B cell (primary cell): ENCODE measurements at regions not wholly inside any gene's neighbourhood (a gene's known extent, or its start where the extent isn't known, plus 50 kb on each side); places are given as distances from the start of the nearest gene placed in this dataset.

Experiments used
- ATAC-seq: fragments of 200-7000 bp; cut with Tn5 transposase; one replicate; pipeline ENCODE4 v1.10.0; 2021; ENCODE audit warnings: low read depth, mild to moderate bottlenecking, moderate number of reproducible peaks, moderate library complexity
- CTCF ChIA-PET: fragments of 350-600 bp; sonication (Branson Sonifier 250); formaldehyde crosslinking; loops from one replicate; lab custom pipeline; 2021; ENCODE audit warnings: antibody characterized with exemption, inconsistent platforms; lab: Charles Lee
- POLR2A ChIA-PET: fragments of 350-600 bp; sonication (Branson Sonifier 250); formaldehyde crosslinking; loops from one replicate; lab custom pipeline; 2021; ENCODE audit warnings: antibody characterized with exemption; lab: Charles Lee
- DNase-seq: peaks from one replicate; pipeline ENCODE4 v3.0.0; 2013
- H2AFZ ChIP-seq: 2 replicates; pipeline ENCODE4 v1.6.1; 2012; ENCODE audit warnings: mild to moderate bottlenecking, low read depth, low read length; ENCODE audit not compliant: insufficient read depth, poor library complexity, severe bottlenecking
- H3K27ac ChIP-seq, 2 donors: 1 replicate in 1 of 2; 2 replicates in 1 of 2; pipeline ENCODE4 v1.5.1; 2012 to 2013; ENCODE audit warnings: low read length in 2 of 2, mild to moderate bottlenecking in 2 of 2, moderate library complexity in 1 of 2
- H3K27me3 ChIP-seq, 4 experiments: fragments of 200-600 bp in 1 of 4; sonication (generic) in 1 of 4; replicated peaks in 1 of 4; 1 replicate in 2 of 4; 2 replicates in 2 of 4; pipeline versions ENCODE4 v1.6.1 to v1.7.0; 2013 to 2016; ENCODE audit warnings: low read length in 3 of 4, mild to moderate bottlenecking in 2 of 4, mixed read lengths in 1 of 4, moderate library complexity in 1 of 4; ENCODE audit not compliant: insufficient read depth in 4 of 4, control insufficient read depth in 3 of 4; ENCODE audit errors: control extremely low read depth in 1 of 4
- H3K36me3 ChIP-seq, 2 experiments: replicated peaks in 1 of 2; 1 replicate in 1 of 2; 2 replicates in 1 of 2; pipeline versions ENCODE4 v1.6.1 to v1.7.1; 2013; ENCODE audit warnings: low read length in 1 of 2; ENCODE audit not compliant: insufficient read depth in 2 of 2, control insufficient read depth in 1 of 2; ENCODE audit errors: control extremely low read depth in 1 of 2, extremely low read depth in 1 of 2
- H3K4me1 ChIP-seq, 2 donors: fragments of 200-600 bp in 1 of 2; sonication (generic) in 1 of 2; 1 replicate in 1 of 2; 2 replicates in 1 of 2; pipeline versions ENCODE4 v1.5.1 to v1.6.1; 2013 to 2017; ENCODE audit warnings: low read length in 2 of 2; ENCODE audit not compliant: control insufficient read depth in 2 of 2, insufficient read depth in 2 of 2
- H3K4me2 ChIP-seq: replicated peaks from 2 replicates; pipeline ENCODE3; 2012; ENCODE audit warnings: mild to moderate bottlenecking, low read depth, low read length; ENCODE audit not compliant: poor library complexity, severe bottlenecking
- H3K4me3 ChIP-seq, 5 experiments: fragments of 200-600 bp in 1 of 5; sonication (generic) in 1 of 5; 1 replicate in 3 of 5; 2 replicates in 2 of 5; pipeline versions ENCODE4 v1.5.1 to v1.7.0; 2011 to 2016; ENCODE audit warnings: low read length in 4 of 5, mild to moderate bottlenecking in 4 of 5, low read depth in 2 of 5, control low read depth in 1 of 5, moderate library complexity in 1 of 5; ENCODE audit not compliant: insufficient read depth in 1 of 5; ENCODE audit errors: control extremely low read depth in 1 of 5, extremely low read depth in 1 of 5
- H3K79me2 ChIP-seq: fragments of 200-600 bp; sonication (generic); one replicate; pipeline ENCODE4 v1.6.0; 2016; ENCODE audit warnings: low read length; ENCODE audit not compliant: control insufficient read depth, insufficient read depth
- H3K9ac ChIP-seq: fragments of 200-600 bp; sonication (generic); 2 replicates; pipeline ENCODE4 v1.6.1; 2017; ENCODE audit warnings: mild to moderate bottlenecking, low read length, moderate library complexity
- H3K9me3 ChIP-seq, 3 donors: one replicate each; pipeline versions ENCODE4 v1.6.1 to v1.7.1; 2013; ENCODE audit warnings: low read length in 2 of 3; ENCODE audit not compliant: control insufficient read depth in 2 of 3, insufficient read depth in 1 of 3; ENCODE audit errors: control extremely low read depth in 1 of 3
- H4K20me1 ChIP-seq: 2 replicates; pipeline ENCODE4 v1.6.0; 2012; ENCODE audit warnings: mild to moderate bottlenecking, low read length; ENCODE audit not compliant: insufficient read depth, control insufficient read depth, poor library complexity, severe bottlenecking
- H3K27ac Mint-ChIP-seq: one replicate; pipeline ENCODE4 v1.8.0; 2021; ENCODE audit warnings: mixed read lengths
- H3K27me3 Mint-ChIP-seq: one replicate; pipeline ENCODE4 v1.8.0; 2021; ENCODE audit warnings: mixed read lengths
- H3K4me1 Mint-ChIP-seq: one replicate; pipeline ENCODE4 v1.8.0; 2021; ENCODE audit warnings: mixed read lengths
- H3K4me3 Mint-ChIP-seq: one replicate; pipeline ENCODE4 v1.8.0; 2021; ENCODE audit warnings: mixed read lengths
- H3K9me3 Mint-ChIP-seq: one replicate; pipeline ENCODE4 v1.8.0; 2022; ENCODE audit warnings: mixed read lengths; ENCODE audit not compliant: insufficient read depth
- EZH2 ChIP-seq: IDR thresholded peaks from 2 replicates; pipeline ENCODE4 v1.6.1; 2012; ENCODE audit warnings: borderline replicate concordance, low read depth, mild to moderate bottlenecking, moderate library complexity, low read length; ENCODE audit not compliant: insufficient read depth, poor library complexity, severe bottlenecking
- WGBS: methylation state at CpG from one replicate; pipeline ENCODE4 v1.1.5; 2013; ENCODE audit warnings: missing lambda C conversion rate; ENCODE audit not compliant: insufficient coverage; 5-methylcytosine and 5-hydroxymethylcytosine counted together
- intact Hi-C: fragments of 100-400 bp; cut with micrococcal nuclease; formaldehyde crosslinking; loops from one replicate; pipeline ENCODE4 v1.10.0; 2022
- TF ChIP-seq, protein P1 (sequence below): fragments of 200-600 bp; IDR thresholded peaks from one replicate; pipeline ENCODE4 v1.8.0; 2022; ENCODE audit warnings: antibody characterized with exemption, mild to moderate bottlenecking

- no peak overlapping the region for H3K4me2 ChIP-seq
- no peak for DNase-seq
- peaks cover 0 to 5% (median 0%) of the 10 kb centered on the region in 3 donors for H3K9me3 ChIP-seq
- CTCF ChIA-PET, result no interaction called here
- H4K20me1 ChIP-seq, result no peaks in the 10 kb centered on the region
- H3K27me3 ChIP-seq, result peaks cover 0 to 2% (median 0%) of the 10 kb centered on the region in 4 experiments
- TF ChIP-seq, protein P1, sequence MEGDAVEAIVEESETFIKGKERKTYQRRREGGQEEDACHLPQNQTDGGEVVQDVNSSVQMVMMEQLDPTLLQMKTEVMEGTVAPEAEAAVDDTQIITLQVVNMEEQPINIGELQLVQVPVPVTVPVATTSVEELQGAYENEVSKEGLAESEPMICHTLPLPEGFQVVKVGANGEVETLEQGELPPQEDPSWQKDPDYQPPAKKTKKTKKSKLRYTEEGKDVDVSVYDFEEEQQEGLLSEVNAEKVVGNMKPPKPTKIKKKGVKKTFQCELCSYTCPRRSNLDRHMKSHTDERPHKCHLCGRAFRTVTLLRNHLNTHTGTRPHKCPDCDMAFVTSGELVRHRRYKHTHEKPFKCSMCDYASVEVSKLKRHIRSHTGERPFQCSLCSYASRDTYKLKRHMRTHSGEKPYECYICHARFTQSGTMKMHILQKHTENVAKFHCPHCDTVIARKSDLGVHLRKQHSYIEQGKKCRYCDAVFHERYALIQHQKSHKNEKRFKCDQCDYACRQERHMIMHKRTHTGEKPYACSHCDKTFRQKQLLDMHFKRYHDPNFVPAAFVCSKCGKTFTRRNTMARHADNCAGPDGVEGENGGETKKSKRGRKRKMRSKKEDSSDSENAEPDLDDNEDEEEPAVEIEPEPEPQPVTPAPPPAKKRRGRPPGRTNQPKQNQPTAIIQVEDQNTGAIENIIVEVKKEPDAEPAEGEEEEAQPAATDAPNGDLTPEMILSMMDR, result no peak
- TF ChIP-seq EZH2, result no peak
- no peaks in the 10 kb centered on the region for H3K4me1 Mint-ChIP-seq
- no peak overlapping the region for H2AFZ ChIP-seq
- ATAC-seq, result no peak
- H3K4me3 Mint-ChIP-seq, result no peak overlapping the region
- no peak overlapping the region for H3K9ac ChIP-seq
- no peak overlapping the region for H3K4me3 ChIP-seq
- no peak overlapping the region for H3K27ac Mint-ChIP-seq
- POLR2A ChIA-PET, result no interaction called here
- H3K79me2 ChIP-seq, result no peaks in the 10 kb centered on the region
- no peaks in the 10 kb centered on the region for H3K9me3 Mint-ChIP-seq
- H3K27ac ChIP-seq, result no peak overlapping the region
- H3K4me1 ChIP-seq, result no peaks in the 10 kb centered on the region
- intact Hi-C loops, result no loop called here
- no peaks in the 10 kb centered on the region for H3K27me3 Mint-ChIP-seq
- WGBS, result no CpG with 5 or more reads among the region's 2 CpGs
- H3K36me3 ChIP-seq, result no peaks in the 10 kb centered on the region
Measured at GRCh38 chr3:135865553-135865952, 100.0 kb upstream of the PPP2R3A start.

GRCh38 chr3:135867911-135868310 is 97.6 kb upstream of the PPP2R3A start:
- Mint-ChIP-seq H3K27me3 (peaks cover 3% of the 10 kb centered on the region), H3K27ac (no peak overlapping the region), H3K4me1 (no peaks in the 10 kb centered on the region), H3K4me3 (no peak overlapping the region), H3K9me3 (no peaks in the 10 kb centered on the region)
- H3K9ac ChIP-seq, result no peak overlapping the region
- H3K4me3 ChIP-seq, result no peak overlapping the region
- H2AFZ ChIP-seq, result no peak overlapping the region
- no peak for DNase-seq
- CTCF ChIA-PET, result no interaction called here
- peaks cover 0 to 2% (median 0%) of the 10 kb centered on the region in 4 experiments for H3K27me3 ChIP-seq
- H3K79me2 ChIP-seq, result no peaks in the 10 kb centered on the region
- ATAC-seq, result no peak
- H3K4me1 ChIP-seq, result no peaks in the 10 kb centered on the region
- POLR2A ChIA-PET, result no interaction called here
- WGBS, result 80% methylated on average over 1 of the region's 1 CpG
- no peak overlapping the region for H3K27ac ChIP-seq
- H3K36me3 ChIP-seq, result no peaks in the 10 kb centered on the region
- H3K4me2 ChIP-seq, result no peak overlapping the region
- no peaks in the 10 kb centered on the region for H4K20me1 ChIP-seq
- intact Hi-C loops, result no loop called here
- TF ChIP-seq, protein P1, result no peak
- TF ChIP-seq EZH2, result no peak
- H3K9me3 ChIP-seq, result peaks cover 0 to 5% (median 0%) of the 10 kb centered on the region in 3 donors
